ENCODE measurements at regions not wholly inside any gene's neighbourhood (a gene's known extent, or its start where the extent isn't known, plus 50 kb on each side); places are given as distances from the start of the nearest gene placed in this dataset.
"Not testable (repeated sequence)": the region's sequence is repeated elsewhere in the genome, so short reads cannot be mapped to it uniquely, and the experiment has no call there.

GRCh38 chr15:60272623-60273022 is 125.2 kb downstream of the ANXA2 start:
- H3K4me3 Mint-ChIP-seq (ENCODE audit: unreplicated experiment), result no peak overlapping the region
- no peak for TF ChIP-seq CTCF (IDR thresholded peaks at IDR 0.05)
- peaks cover 25% of the 10 kb centered on the region for H3K9me3 Mint-ChIP-seq (ENCODE audit: low read depth)
- H3K36me3 Mint-ChIP-seq (ENCODE audit: low read depth), result peaks cover 5% of the 10 kb centered on the region
- peaks cover 23% of the 10 kb centered on the region for H3K27me3 Mint-ChIP-seq (ENCODE audit: low read depth)
- H3K4me1 Mint-ChIP-seq (ENCODE audit: low read depth), result no peaks in the 10 kb centered on the region
- no peak for DNase-seq (ENCODE audit: low spot score)
- H3K27ac Mint-ChIP-seq (ENCODE audit: unreplicated experiment), result no peak overlapping the region

GRCh38 chr15:60275624-60276023 is 122.2 kb downstream of the ANXA2 start:
- Mint-ChIP-seq H3K4me3 (ENCODE audit: unreplicated experiment) (no peak overlapping the region), H3K4me1 (ENCODE audit: low read depth) (no peaks in the 10 kb centered on the region), H3K9me3 (ENCODE audit: low read depth) (peaks cover 25% of the 10 kb centered on the region), H3K36me3 (ENCODE audit: low read depth) (peaks cover 5% of the 10 kb centered on the region), H3K27me3 (ENCODE audit: low read depth) (peaks cover 15% of the 10 kb centered on the region), H3K27ac (ENCODE audit: unreplicated experiment) (no peak overlapping the region)
- no peak for DNase-seq (ENCODE audit: low spot score)
- TF ChIP-seq CTCF (IDR thresholded peaks at IDR 0.05), result no peak

GRCh38 chr15:60278879-60279278 is 118.9 kb downstream of the ANXA2 start:
- H3K36me3 Mint-ChIP-seq (ENCODE audit: low read depth), result peaks cover 4% of the 10 kb centered on the region

GRCh38 chr15:60280259-60280658 is 117.5 kb downstream of the ANXA2 start:
- H3K4me3 Mint-ChIP-seq (ENCODE audit: unreplicated experiment), result no peak overlapping the region
- no peak for TF ChIP-seq CTCF (IDR thresholded peaks at IDR 0.05)
- peaks cover 4% of the 10 kb centered on the region for H3K36me3 Mint-ChIP-seq (ENCODE audit: low read depth)
- DNase-seq (ENCODE audit: low spot score), result no peak
- H3K27ac Mint-ChIP-seq (ENCODE audit: unreplicated experiment), result no peak overlapping the region
- peaks cover 12% of the 10 kb centered on the region for H3K9me3 Mint-ChIP-seq (ENCODE audit: low read depth)
- no peaks in the 10 kb centered on the region for H3K4me1 Mint-ChIP-seq (ENCODE audit: low read depth)
- H3K27me3 Mint-ChIP-seq (ENCODE audit: low read depth), result peaks cover 38% of the 10 kb centered on the region

More at GRCh38 chr15:60278879-60279278, 118.9 kb downstream of the ANXA2 start:
- no peak overlapping the region for H3K27ac Mint-ChIP-seq (ENCODE audit: unreplicated experiment)
- H3K27me3 Mint-ChIP-seq (ENCODE audit: low read depth), result peaks cover 28% of the 10 kb centered on the region
- no peak for DNase-seq (ENCODE audit: low spot score)
- H3K4me1 Mint-ChIP-seq (ENCODE audit: low read depth), result no peaks in the 10 kb centered on the region
- no peak overlapping the region for H3K4me3 Mint-ChIP-seq (ENCODE audit: unreplicated experiment)
- no peak for TF ChIP-seq CTCF (IDR thresholded peaks at IDR 0.05)
- peaks cover 19% of the 10 kb centered on the region for H3K9me3 Mint-ChIP-seq (ENCODE audit: low read depth)

GRCh38 chr15:60283936-60284335 is 113.8 kb downstream of the ANXA2 start:
- H3K27ac Mint-ChIP-seq (ENCODE audit: unreplicated experiment), result no peak overlapping the region
- H3K4me1 Mint-ChIP-seq (ENCODE audit: low read depth), result no peaks in the 10 kb centered on the region
- no peak for DNase-seq (ENCODE audit: low spot score)
- TF ChIP-seq CTCF (IDR thresholded peaks at IDR 0.05), result no peak
- peaks cover 38% of the 10 kb centered on the region for H3K27me3 Mint-ChIP-seq (ENCODE audit: low read depth)
- H3K36me3 Mint-ChIP-seq (ENCODE audit: low read depth), result no peaks in the 10 kb centered on the region
- no peak overlapping the region for H3K4me3 Mint-ChIP-seq (ENCODE audit: unreplicated experiment)
- no peaks in the 10 kb centered on the region for H3K9me3 Mint-ChIP-seq (ENCODE audit: low read depth)

GRCh38 chr15:60295901-60296300 is 101.9 kb downstream of the ANXA2 start:
- not testable (repeated sequence) for H3K36me3 Mint-ChIP-seq (ENCODE audit: low read depth); H3K4me1 Mint-ChIP-seq (ENCODE audit: low read depth); H3K9me3 Mint-ChIP-seq (ENCODE audit: low read depth); DNase-seq (ENCODE audit: low spot score); H3K27ac Mint-ChIP-seq (ENCODE audit: unreplicated experiment); H3K4me3 Mint-ChIP-seq (ENCODE audit: unreplicated experiment)
- H3K27me3 Mint-ChIP-seq (ENCODE audit: low read depth), result peaks cover 32% of the 10 kb centered on the region
